ENCODE measurements at regions not wholly inside any gene's neighbourhood (a gene's known extent, or its start where the extent isn't known, plus 50 kb on each side); places are given as distances from the start of the nearest gene placed in this dataset.
A peak's percentile ranks its signal among the peaks of the same experiment; 100 is the strongest.

GRCh38 chr2:150732064-150732463 lies 244.6 kb upstream of the RND3 start:
- H3K27me3 Mint-ChIP-seq = no peaks in the 10 kb centered on the region
- ChIA-PET CTCF (no interaction called here), POLR2A (no interaction called here)
- DNase-seq = no peak
- no peak overlapping the region for H3K4me3 ChIP-seq (ENCODE audit: low read length)
- H3K4me1 ChIP-seq (ENCODE audit: insufficient read depth, low read length) = no peaks in the 10 kb centered on the region
- no peaks in the 10 kb centered on the region for H3K4me1 Mint-ChIP-seq
- H3K27ac Mint-ChIP-seq = no peak overlapping the region
- H3K9me3 Mint-ChIP-seq = peaks cover 0 to 5% (median 0%) of the 10 kb centered on the region in 5 donors
- no peak overlapping the region for H3K4me3 Mint-ChIP-seq
- no peaks in the 10 kb centered on the region for H3K36me3 ChIP-seq (ENCODE audit: insufficient read depth, low read length)
- H3K27ac ChIP-seq (ENCODE audit: low read depth, low read length) = no peak overlapping the region
- no peaks in the 10 kb centered on the region for H3K27me3 ChIP-seq (ENCODE audit: insufficient read depth, low read length, poor library complexity, severe bottlenecking)
- no peaks in the 10 kb centered on the region for H3K36me3 Mint-ChIP-seq
- no peaks in the 10 kb centered on the region for H3K9me3 ChIP-seq (ENCODE audit: low read length)

- Histone ChIP-seq H3K27me3 (ENCODE audit: insufficient read depth, low read length, poor library complexity, severe bottlenecking) (no peaks in the 10 kb centered on the region), H3K9me3 (ENCODE audit: low read length) (no peaks in the 10 kb centered on the region), H3K4me1 (ENCODE audit: insufficient read depth, low read length) (no peaks in the 10 kb centered on the region), H3K4me3 (ENCODE audit: low read length) (no peak overlapping the region), H3K27ac (ENCODE audit: low read depth, low read length) (no peak overlapping the region), H3K36me3 (ENCODE audit: insufficient read depth, low read length) (no peaks in the 10 kb centered on the region)
- Mint-ChIP-seq H3K27me3 (no peaks in the 10 kb centered on the region), H3K9me3 (peaks cover 0 to 11% (median 2%) of the 10 kb centered on the region in 5 donors), H3K4me1 (no peaks in the 10 kb centered on the region), H3K27ac (no peak overlapping the region), H3K4me3 (peak overlapping the region in 1 of 7 donors; percentile 54), H3K36me3 (no peaks in the 10 kb centered on the region)
- ChIA-PET POLR2A (no interaction called here), CTCF (no interaction called here)
- DNase-seq = no peak
These were observed 242.1 kb upstream of the RND3 start for GRCh38 chr2:150729495-150729955.

DNA sequence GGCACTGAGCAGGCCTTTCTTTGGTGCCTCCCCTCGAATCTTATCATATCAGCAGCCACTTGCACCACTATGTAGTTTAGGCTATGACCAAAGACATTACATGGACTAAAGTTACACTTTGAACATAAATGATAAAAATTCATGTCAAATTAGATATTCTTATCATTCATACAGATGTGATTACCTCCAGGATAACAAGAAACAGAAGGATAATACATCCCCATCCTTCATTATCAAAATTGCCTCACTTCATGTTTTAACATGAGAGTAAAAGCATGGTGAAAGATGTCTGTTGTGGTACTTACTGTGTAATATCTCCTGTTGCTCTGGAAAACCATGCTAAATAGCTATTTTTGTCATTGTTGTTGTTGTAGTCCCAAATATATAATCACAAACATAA lies 230.8 kb upstream of the RND3 start:
- no peaks in the 10 kb centered on the region for H3K27me3 Mint-ChIP-seq

GRCh38 chr2:150716186-150716585 lies 228.7 kb upstream of the RND3 start:
- no peak overlapping the region for H3K27ac Mint-ChIP-seq
- DNase-seq = no peak

More for the DNA sequence above, 230.8 kb upstream of the RND3 start:
- Histone ChIP-seq H3K36me3 (ENCODE audit: insufficient read depth, low read length) (no peaks in the 10 kb centered on the region), H3K27ac (ENCODE audit: low read depth, low read length) (no peak overlapping the region), H3K9me3 (ENCODE audit: low read length) (no peaks in the 10 kb centered on the region), H3K4me1 (ENCODE audit: insufficient read depth, low read length) (no peaks in the 10 kb centered on the region), H3K27me3 (ENCODE audit: insufficient read depth, low read length, poor library complexity, severe bottlenecking) (no peaks in the 10 kb centered on the region), H3K4me3 (ENCODE audit: low read length) (no peak overlapping the region)
- H3K9me3 Mint-ChIP-seq = peaks cover 0 to 6% (median 2%) of the 10 kb centered on the region in 5 donors
- no peak for DNase-seq
- no peak overlapping the region for H3K4me3 Mint-ChIP-seq
- POLR2A ChIA-PET = no interaction called here
- H3K36me3 Mint-ChIP-seq = no peaks in the 10 kb centered on the region
- CTCF ChIA-PET = interaction anchor here (0.7 kb wide), 1 partner anchor 8 kb away, joined by 3 read pairs; no protein-coding TSS in a partner anchor
- no peak overlapping the region for H3K27ac Mint-ChIP-seq
- no peaks in the 10 kb centered on the region for H3K4me1 Mint-ChIP-seq

DNA sequence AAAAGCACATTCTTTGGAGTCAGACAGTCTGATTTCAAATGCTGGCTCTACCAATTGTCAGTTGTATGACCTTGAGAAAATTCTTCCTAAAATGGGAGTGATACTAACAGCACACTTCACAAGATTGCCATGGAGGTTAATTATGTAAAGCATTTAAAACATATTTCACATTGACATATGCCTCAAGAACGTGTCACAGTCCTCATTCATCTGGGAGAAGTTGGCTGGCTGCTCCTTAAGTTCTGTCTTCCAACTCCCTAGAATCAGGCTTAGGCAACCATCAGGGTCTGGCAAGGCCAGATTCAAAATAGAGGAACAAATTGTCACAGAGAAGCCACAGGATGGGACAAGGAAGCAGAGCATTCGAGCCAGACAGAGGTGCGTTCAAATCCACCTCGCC lies 228.0 kb upstream of the RND3 start:
- H3K4me1 ChIP-seq (ENCODE audit: insufficient read depth, low read length) = no peaks in the 10 kb centered on the region
- H3K27me3 ChIP-seq (ENCODE audit: insufficient read depth, low read length, poor library complexity, severe bottlenecking) = no peaks in the 10 kb centered on the region
- no peak for DNase-seq
- Mint-ChIP-seq H3K9me3 (peaks cover 0 to 6% (median 0%) of the 10 kb centered on the region in 5 donors), H3K27me3 (no peaks in the 10 kb centered on the region), H3K27ac (no peak overlapping the region), H3K4me3 (no peak overlapping the region), H3K4me1 (no peaks in the 10 kb centered on the region), H3K36me3 (no peaks in the 10 kb centered on the region)
- H3K4me3 ChIP-seq (ENCODE audit: low read length) = no peak overlapping the region
- ChIA-PET POLR2A (no interaction called here), CTCF (no interaction called here)
- no peaks in the 10 kb centered on the region for H3K36me3 ChIP-seq (ENCODE audit: insufficient read depth, low read length)
- no peak overlapping the region for H3K27ac ChIP-seq (ENCODE audit: low read depth, low read length)
- H3K9me3 ChIP-seq (ENCODE audit: low read length) = no peaks in the 10 kb centered on the region

More at GRCh38 chr2:150716186-150716585, 228.7 kb upstream of the RND3 start:
- Histone ChIP-seq H3K4me3 (ENCODE audit: low read length) (no peak overlapping the region), H3K36me3 (ENCODE audit: insufficient read depth, low read length) (no peaks in the 10 kb centered on the region), H3K4me1 (ENCODE audit: insufficient read depth, low read length) (no peaks in the 10 kb centered on the region), H3K9me3 (ENCODE audit: low read length) (no peaks in the 10 kb centered on the region), H3K27ac (ENCODE audit: low read depth, low read length) (no peak overlapping the region), H3K27me3 (ENCODE audit: insufficient read depth, low read length, poor library complexity, severe bottlenecking) (no peaks in the 10 kb centered on the region)
- H3K36me3 Mint-ChIP-seq = no peaks in the 10 kb centered on the region
- no peak overlapping the region for H3K4me3 Mint-ChIP-seq
- ChIA-PET CTCF (no interaction called here), POLR2A (no interaction called here)
- H3K9me3 Mint-ChIP-seq = peaks cover 0 to 6% (median 0%) of the 10 kb centered on the region in 5 donors
- no peaks in the 10 kb centered on the region for H3K4me1 Mint-ChIP-seq
- H3K27me3 Mint-ChIP-seq = no peaks in the 10 kb centered on the region

- DNase-seq = no peak
- H3K4me3 ChIP-seq (ENCODE audit: low read length) = no peak overlapping the region
- no peak overlapping the region for H3K27ac ChIP-seq (ENCODE audit: low read depth, low read length)
- Mint-ChIP-seq H3K4me1 (no peaks in the 10 kb centered on the region), H3K27me3 (no peaks in the 10 kb centered on the region), H3K36me3 (no peaks in the 10 kb centered on the region), H3K4me3 (no peak overlapping the region), H3K9me3 (peaks cover 0 to 2% (median 0%) of the 10 kb centered on the region in 5 donors), H3K27ac (no peak overlapping the region)
- no peaks in the 10 kb centered on the region for H3K9me3 ChIP-seq (ENCODE audit: low read length)
- no peaks in the 10 kb centered on the region for H3K36me3 ChIP-seq (ENCODE audit: insufficient read depth, low read length)
- no peaks in the 10 kb centered on the region for H3K4me1 ChIP-seq (ENCODE audit: insufficient read depth, low read length)
- CTCF ChIA-PET = interaction anchor here (1.3 kb wide), 1 partner anchor 8 kb away, joined by 3 read pairs; no protein-coding TSS in a partner anchor
- POLR2A ChIA-PET = no interaction called here
- H3K27me3 ChIP-seq (ENCODE audit: insufficient read depth, low read length, poor library complexity, severe bottlenecking) = no peaks in the 10 kb centered on the region
These were observed 223.4 kb upstream of the RND3 start for GRCh38 chr2:150710916-150711315.

GRCh38 chr2:150710041-150710440 lies 222.6 kb upstream of the RND3 start:
- H3K27me3 Mint-ChIP-seq = no peaks in the 10 kb centered on the region
- no peaks in the 10 kb centered on the region for H3K36me3 Mint-ChIP-seq
- no peaks in the 10 kb centered on the region for H3K4me1 Mint-ChIP-seq
- peaks cover 0 to 2% (median 0%) of the 10 kb centered on the region in 5 donors for H3K9me3 Mint-ChIP-seq
- H3K27ac Mint-ChIP-seq = no peak overlapping the region
- no peaks in the 10 kb centered on the region for H3K9me3 ChIP-seq (ENCODE audit: low read length)
- ChIA-PET POLR2A (no interaction called here), CTCF (interaction anchor here (1.3 kb wide), 1 partner anchor 9 kb away, joined by 3 read pairs; no protein-coding TSS in a partner anchor)
- no peaks in the 10 kb centered on the region for H3K4me1 ChIP-seq (ENCODE audit: insufficient read depth, low read length)
- H3K4me3 ChIP-seq (ENCODE audit: low read length) = no peak overlapping the region
- H3K4me3 Mint-ChIP-seq = no peak overlapping the region
- no peaks in the 10 kb centered on the region for H3K36me3 ChIP-seq (ENCODE audit: insufficient read depth, low read length)
- DNase-seq = no peak
- H3K27me3 ChIP-seq (ENCODE audit: insufficient read depth, low read length, poor library complexity, severe bottlenecking) = no peaks in the 10 kb centered on the region
- no peak overlapping the region for H3K27ac ChIP-seq (ENCODE audit: low read depth, low read length)

DNA sequence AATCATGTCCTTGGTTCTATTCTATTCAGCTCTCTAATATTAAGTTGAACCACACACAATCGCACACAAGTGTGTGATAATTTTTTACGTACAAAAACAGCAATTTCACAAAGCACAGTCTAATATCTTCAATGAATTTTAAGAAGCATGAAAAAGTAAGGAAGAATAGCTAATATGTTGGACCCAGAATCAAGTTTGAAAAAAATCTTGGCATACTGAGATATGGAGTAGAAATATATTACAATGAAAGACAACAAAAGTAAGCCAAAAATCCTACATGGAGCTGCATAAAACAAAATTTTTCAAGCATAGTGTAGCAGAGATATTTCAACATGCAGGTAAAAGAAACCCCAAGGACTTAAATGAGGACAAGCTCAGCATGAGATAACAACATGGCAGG lies 219.1 kb upstream of the RND3 start:
- Mint-ChIP-seq H3K4me1 (no peaks in the 10 kb centered on the region), H3K4me3 (no peak overlapping the region), H3K9me3 (peaks cover 0 to 2% (median 0%) of the 10 kb centered on the region in 5 donors), H3K27ac (no peak overlapping the region), H3K36me3 (no peaks in the 10 kb centered on the region), H3K27me3 (no peaks in the 10 kb centered on the region)
- H3K4me1 ChIP-seq (ENCODE audit: insufficient read depth, low read length) = no peaks in the 10 kb centered on the region
- ChIA-PET CTCF (no interaction called here), POLR2A (no interaction called here)
- no peak for DNase-seq
- no peaks in the 10 kb centered on the region for H3K36me3 ChIP-seq (ENCODE audit: insufficient read depth, low read length)
- no peaks in the 10 kb centered on the region for H3K27me3 ChIP-seq (ENCODE audit: insufficient read depth, low read length, poor library complexity, severe bottlenecking)
- no peaks in the 10 kb centered on the region for H3K9me3 ChIP-seq (ENCODE audit: low read length)
- H3K4me3 ChIP-seq (ENCODE audit: low read length) = no peak overlapping the region
- no peak overlapping the region for H3K27ac ChIP-seq (ENCODE audit: low read depth, low read length)

DNA sequence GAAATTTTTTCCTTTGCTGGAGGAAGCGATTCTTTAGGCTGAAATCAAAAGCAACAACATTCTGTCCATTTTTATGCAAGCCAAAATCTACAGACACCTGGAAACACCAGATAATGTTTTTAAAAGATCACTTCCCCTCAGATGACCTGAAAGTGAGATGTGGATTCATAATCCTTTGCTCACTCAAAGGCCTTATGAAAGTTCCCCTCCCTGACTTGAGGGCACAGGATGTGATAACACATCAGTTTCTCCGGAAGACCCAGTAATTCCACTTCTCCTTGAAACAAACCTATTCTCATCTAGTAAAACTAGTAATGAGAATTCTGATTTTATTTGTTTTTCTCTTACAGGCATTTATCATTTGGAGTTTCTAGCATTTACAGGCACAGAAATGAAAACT lies 218.3 kb upstream of the RND3 start:
- H3K4me1 ChIP-seq (ENCODE audit: insufficient read depth, low read length) = no peaks in the 10 kb centered on the region
- no peak for DNase-seq
- Mint-ChIP-seq H3K36me3 (no peaks in the 10 kb centered on the region), H3K4me1 (no peaks in the 10 kb centered on the region), H3K27ac (no peak overlapping the region), H3K27me3 (no peaks in the 10 kb centered on the region), H3K4me3 (no peak overlapping the region), H3K9me3 (peaks cover 0 to 2% (median 0%) of the 10 kb centered on the region in 5 donors)
- no peaks in the 10 kb centered on the region for H3K36me3 ChIP-seq (ENCODE audit: insufficient read depth, low read length)
- H3K9me3 ChIP-seq (ENCODE audit: low read length) = no peaks in the 10 kb centered on the region
- ChIA-PET CTCF (no interaction called here), POLR2A (no interaction called here)
- no peak overlapping the region for H3K27ac ChIP-seq (ENCODE audit: low read depth, low read length)
- no peaks in the 10 kb centered on the region for H3K27me3 ChIP-seq (ENCODE audit: insufficient read depth, low read length, poor library complexity, severe bottlenecking)
- H3K4me3 ChIP-seq (ENCODE audit: low read length) = no peak overlapping the region
